Endometrium (tissue), 2 donors: ENCODE measurements at regions not wholly inside any gene's neighbourhood (a gene's known extent, or its start where the extent isn't known, plus 50 kb on each side); places are given as distances from the start of the nearest gene placed in this dataset.
"Not testable (repeated sequence)": the region's sequence is repeated elsewhere in the genome, so short reads cannot be mapped to it uniquely, and the experiment has no call there.

Experiments used
- FAIRE-seq: peaks from 2 replicates; lab custom pipeline; 2012; peaks lifted over from hg19 to GRCh38; lab: Jason Lieb, UNC
- donor health status: control.
- donor health status: control.

GRCh38 chr2:49804111-49804510 lies 649.8 kb upstream of the FSHR start:
- no peak for FAIRE-seq

GRCh38 chr2:49801898-49802450 lies 647.7 kb upstream of the FSHR start:
- peak; percentile 37 for FAIRE-seq

GRCh38 chr2:49798570-49798969 lies 644.3 kb upstream of the FSHR start:
- FAIRE-seq = no peak

- FAIRE-seq = no peak
Measured at GRCh38 chr2:49796266-49796665, 642.0 kb upstream of the FSHR start.

GRCh38 chr2:49794396-49794795 lies 640.1 kb upstream of the FSHR start:
- FAIRE-seq = no peak

GRCh38 chr2:49788300-49788699 lies 634.0 kb upstream of the FSHR start:
- FAIRE-seq = no peak

GRCh38 chr2:49780949-49781348 lies 626.6 kb upstream of the FSHR start:
- no peak for FAIRE-seq

- FAIRE-seq = no peak
Measured at GRCh38 chr2:49772299-49772970, 618.1 kb upstream of the FSHR start.

- FAIRE-seq = no peak
Measured at GRCh38 chr2:49770919-49771318, 616.6 kb upstream of the FSHR start.

- FAIRE-seq = no peak
Measured at GRCh38 chr2:49767316-49767715, 613.0 kb upstream of the FSHR start.

GRCh38 chr2:49755777-49756176 lies 601.5 kb upstream of the FSHR start:
- FAIRE-seq = no peak

GRCh38 chr2:49754381-49754780 lies 600.1 kb upstream of the FSHR start:
- FAIRE-seq = peak; percentile 86

GRCh38 chr2:49753344-49753985 lies 599.1 kb upstream of the FSHR start:
- FAIRE-seq = no peak

- no peak for FAIRE-seq
Measured at GRCh38 chr2:49737606-49738005, 583.3 kb upstream of the FSHR start.

- not testable (repeated sequence) for FAIRE-seq
Measured at GRCh38 chr2:49732924-49733323, 578.6 kb upstream of the FSHR start.

- no peak for FAIRE-seq
Measured at GRCh38 chr2:49719241-49719640, 564.9 kb upstream of the FSHR start.

GRCh38 chr2:49715597-49715996 lies 561.3 kb upstream of the FSHR start:
- FAIRE-seq = no peak

- FAIRE-seq = no peak
Measured at GRCh38 chr2:49714454-49714853, 560.1 kb upstream of the FSHR start.

- FAIRE-seq = no peak
Measured at GRCh38 chr2:49702740-49703139, 548.4 kb upstream of the FSHR start.

- no peak for FAIRE-seq
Measured at GRCh38 chr2:49693961-49694360, 539.6 kb upstream of the FSHR start.

GRCh38 chr2:49692022-49692421 lies 537.7 kb upstream of the FSHR start:
- not testable (repeated sequence) for FAIRE-seq

GRCh38 chr2:49687918-49688317 lies 533.6 kb upstream of the FSHR start:
- FAIRE-seq = peak; percentile 92

GRCh38 chr2:49686897-49687442 lies 532.7 kb upstream of the FSHR start:
- no peak for FAIRE-seq
